Medulla oblongata (tissue), 1 donor: ENCODE measurements at regions not wholly inside any gene's neighbourhood (a gene's known extent, or its start where the extent isn't known, plus 50 kb on each side); places are given as distances from the start of the nearest gene placed in this dataset.

Source experiments
- DNase-seq: peaks from one replicate; pipeline ENCODE4 v3.0.0-alpha.2; 2015; ENCODE audit errors: extremely low spot score

GRCh38 chr14:38901791-38902190, 201.2 kb downstream of the SEC23A start:
- no peak for DNase-seq

GRCh38 chr14:38900887-38901286, 202.1 kb downstream of the SEC23A start:
- DNase-seq: no peak

DNA sequence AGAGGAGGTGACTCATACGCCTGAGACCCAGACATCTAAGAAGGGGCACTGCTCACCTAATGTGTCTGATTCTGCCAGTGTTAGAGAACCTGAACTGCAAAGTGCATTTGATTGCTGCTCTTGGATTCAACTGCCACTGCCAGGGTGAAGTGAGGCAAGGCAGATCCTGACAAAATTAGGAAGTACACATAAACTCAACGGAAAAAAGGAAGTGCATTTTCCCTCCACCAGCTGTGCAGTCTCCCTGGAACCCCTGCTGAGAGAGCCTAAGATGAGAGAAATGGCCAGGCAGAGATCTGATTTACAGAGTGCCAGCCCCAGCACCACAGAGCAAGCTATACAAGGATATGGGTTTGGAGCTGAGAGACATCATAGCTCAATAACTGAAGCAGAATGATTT, 215.3 kb downstream of the SEC23A start:
- DNase-seq: no peak

DNA sequence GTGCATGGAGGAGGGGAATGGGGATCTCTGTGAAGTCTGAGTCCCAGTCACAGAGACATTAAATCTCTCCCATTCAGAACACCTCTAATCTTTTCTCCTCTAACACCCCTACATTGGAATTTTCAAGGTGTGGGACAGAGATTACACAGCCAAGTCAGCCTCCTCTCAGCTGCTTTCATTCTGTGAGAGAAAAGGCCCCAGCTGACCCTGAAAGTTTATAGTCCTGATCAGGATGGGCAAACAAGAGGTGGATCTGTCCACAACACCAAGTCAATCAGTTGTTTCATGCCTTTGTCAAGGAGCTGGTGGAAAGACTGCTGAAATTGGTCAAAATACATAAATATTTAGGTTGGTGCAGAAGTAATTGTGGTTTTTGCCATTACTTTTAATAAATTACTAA, 218.9 kb downstream of the SEC23A start:
- DNase-seq: no peak

GRCh38 chr14:38883127-38883526, 219.9 kb downstream of the SEC23A start:
- no peak for DNase-seq

DNA sequence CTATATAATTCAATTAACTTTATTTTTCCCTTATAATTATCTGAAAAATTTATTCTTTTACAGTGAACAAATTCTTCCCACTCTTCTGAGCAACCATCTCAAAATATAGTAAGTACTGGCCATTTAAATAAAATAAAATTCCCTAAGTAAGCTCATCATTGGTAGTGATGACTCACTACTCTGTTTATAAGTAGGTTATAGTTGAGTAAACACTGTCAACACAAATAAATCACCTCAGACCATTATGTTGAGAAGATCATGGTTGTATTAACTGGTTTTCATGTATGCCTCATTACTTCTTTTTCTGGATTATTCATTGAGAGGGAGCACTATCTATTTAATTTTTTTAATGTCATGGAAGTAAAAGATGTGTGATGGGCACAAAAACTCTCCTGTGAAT, 220.5 kb downstream of the SEC23A start:
- no peak for DNase-seq

DNA sequence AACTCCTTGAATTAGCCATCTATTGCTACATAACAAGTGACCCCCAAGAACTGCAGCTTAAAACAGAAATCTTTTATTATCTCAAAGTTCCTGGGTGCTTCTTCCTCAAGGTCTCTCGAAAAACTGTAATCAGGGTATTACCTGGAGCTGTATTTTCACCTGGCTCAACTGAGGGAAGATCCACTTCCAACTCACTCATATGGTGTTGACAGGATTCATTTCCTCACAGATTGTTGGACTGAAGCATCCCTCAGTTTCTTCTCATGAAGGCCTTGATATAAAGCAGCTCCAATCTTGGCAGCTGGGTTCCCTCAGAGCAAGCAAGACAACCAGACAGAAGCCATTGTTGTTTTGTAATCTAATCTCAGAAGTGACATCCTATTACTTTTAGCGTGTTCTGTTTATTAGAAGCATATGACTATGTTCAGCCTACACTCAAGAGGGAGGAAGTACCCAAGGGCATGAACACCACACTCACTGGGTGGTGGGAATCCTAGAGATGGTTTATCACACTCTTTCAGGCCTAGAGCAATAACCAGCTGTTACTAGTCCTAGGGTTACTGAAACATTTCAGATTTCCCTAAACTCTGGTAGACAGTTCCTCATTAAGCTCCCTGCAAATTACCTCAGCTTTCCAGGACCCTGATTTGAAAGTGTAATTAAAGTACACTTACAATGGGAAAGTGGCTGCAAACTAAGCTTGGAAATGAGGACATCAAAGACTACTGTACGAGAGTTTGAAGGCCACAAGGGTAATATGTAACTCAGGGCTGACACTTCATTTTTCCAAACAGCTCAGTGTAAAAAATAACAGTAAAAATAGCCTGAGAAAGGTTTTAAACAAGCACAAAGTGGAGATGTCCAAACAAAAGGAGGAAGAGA, 222.2 kb downstream of the SEC23A start:
- no peak for DNase-seq

GRCh38 chr14:38877744-38878388, 225.2 kb downstream of the SEC23A start:
- no peak for DNase-seq

- no peak for DNase-seq
Measured at GRCh38 chr14:38874721-38875120, 228.3 kb downstream of the SEC23A start.

DNA sequence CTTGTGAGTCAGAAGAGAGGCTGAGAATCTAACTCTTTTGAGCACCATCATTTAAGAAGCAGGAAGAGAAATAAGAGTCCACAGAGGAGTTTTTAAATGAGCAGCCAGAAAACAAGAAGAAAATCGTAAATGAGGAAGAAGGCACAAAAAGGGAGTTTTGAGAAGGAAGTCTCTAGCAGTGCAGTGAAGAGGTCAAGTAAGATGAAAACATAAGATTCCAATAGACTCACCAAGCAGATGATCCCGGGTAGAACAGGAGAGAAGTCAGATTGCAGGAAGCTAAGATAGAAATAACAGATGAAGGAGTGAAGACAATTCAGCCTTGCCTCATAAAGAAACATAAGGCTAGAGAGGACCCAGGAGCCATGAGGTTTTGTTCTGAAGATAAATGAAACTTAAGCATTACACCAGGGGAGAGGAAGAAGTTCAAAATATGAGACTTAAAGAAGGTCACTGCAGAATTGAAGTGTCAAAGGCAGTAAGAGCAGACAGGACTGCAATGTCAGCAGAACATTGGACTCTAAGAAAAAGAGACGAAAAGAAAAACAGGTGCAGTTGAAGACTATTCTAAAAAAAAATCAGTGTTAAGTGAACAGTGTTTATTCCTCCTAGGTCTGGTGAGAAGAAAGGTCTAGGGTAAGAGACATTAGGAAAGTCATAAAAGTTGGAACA, 229.0 kb downstream of the SEC23A start:
- peak; percentile 58 for DNase-seq

DNA sequence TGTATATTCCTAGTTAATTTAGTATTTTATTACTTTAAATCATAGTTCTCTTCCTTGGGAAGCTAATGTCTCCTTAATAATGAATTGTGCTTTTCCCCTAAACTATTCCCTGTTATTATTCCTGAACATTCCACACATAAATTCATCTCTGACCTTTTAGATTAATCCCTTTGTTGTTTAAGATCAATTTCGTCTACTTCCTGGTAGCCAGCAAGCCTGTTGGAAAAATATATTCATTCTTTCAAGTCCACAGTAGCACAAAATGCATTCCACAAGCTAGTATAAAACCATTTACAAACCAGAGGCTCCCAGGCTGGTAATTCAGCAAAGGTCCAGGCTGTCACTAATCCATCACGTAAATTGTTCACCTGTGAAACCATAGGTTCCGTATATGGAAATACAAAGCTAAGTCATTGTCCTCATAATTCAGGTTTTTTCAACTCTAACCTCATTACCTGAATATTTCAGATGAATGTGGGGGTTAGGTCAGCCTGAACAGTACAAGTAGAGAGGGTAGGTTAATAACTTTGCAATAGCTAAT, 232.7 kb downstream of the SEC23A start:
- no peak for DNase-seq

GRCh38 chr14:38868399-38869290, 234.4 kb downstream of the SEC23A start:
- no peak for DNase-seq

DNA sequence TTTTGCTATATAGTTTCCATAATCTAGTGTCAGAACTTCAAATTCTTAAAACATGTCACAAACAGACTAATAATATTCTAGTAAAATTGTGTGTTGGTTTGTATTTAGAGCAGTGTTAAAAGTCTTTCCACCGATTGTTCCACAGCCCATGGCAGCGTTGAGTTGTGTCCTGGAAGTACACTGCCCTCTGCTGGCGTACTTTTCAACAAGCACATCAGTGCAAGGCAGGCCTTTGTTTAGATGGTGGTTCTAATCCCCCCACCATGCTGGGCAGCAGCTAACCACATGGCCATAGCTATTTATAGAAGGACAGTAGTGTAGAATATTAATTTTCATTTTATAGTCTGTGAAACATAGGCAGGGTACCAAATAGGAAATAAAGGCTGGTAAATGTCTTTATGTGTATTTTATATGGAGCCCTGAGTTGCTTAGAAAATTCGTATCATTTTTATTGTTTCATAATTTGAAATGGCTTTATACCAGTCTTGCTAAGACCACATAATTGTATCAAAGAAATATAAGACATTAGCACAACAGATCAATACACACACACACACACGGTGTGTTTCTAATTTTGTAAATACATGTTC, 235.4 kb downstream of the SEC23A start:
- peak; percentile 96 for DNase-seq

DNA sequence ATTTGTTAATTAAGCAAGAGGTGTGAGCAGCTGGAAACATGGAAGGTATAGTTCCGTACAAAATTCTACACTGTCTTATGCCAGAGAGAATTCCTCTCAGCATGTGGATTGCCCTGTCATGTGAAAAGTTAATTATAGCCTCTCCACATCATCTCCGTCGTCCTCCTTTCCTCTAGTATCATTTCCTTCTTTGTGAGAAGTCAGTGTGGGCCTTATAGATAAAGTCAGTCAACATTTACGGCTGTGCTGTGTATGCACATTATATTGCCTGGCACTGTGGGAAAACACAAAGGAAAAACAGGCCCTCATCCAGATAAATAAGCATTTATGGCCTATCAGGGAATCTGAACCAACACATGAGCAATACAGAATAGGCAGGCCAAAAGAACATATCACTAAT, 236.6 kb downstream of the SEC23A start:
- peak; percentile 70 for DNase-seq

DNA sequence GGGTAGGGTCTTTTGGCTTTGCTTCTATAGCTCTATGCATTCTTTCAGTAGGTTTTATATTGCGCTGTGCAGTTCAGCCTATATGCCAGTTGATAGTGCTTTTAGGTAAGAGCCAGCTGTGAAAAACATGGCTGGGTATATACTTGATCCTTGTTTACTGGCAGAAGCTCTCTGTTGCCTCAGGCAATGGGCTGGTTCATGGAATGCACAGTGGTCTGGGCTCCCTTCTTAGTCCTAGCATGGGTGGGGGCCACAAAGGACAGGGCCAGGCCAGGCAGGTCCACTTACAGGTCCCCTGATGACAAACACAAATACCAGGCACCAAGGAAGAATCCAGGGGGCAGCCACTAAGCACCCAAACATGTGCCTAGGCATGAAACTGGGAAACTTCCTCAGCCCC, 240.7 kb downstream of the SEC23A start:
- DNase-seq: no peak

- DNase-seq: no peak
Measured at GRCh38 chr14:38860530-38860929, 242.5 kb downstream of the SEC23A start.

DNA sequence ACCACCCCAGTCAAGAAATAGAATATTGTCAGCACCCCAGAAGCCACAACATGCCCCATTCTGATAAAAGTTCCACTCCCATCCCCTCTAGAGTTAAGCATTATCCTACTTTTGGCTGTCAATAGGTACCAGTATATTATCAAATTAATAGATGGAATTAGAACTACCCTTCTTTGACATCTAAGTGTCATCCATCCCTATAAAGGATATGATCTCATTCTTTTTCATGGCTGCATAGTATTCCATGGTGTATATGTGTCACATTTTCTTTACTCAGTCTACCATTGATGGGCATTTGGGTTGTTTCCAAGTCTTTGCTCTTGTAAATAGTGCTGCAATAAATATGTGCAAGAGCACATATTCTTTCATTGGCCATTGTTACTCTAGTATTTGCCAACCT, 246.2 kb downstream of the SEC23A start:
- no peak for DNase-seq

DNA sequence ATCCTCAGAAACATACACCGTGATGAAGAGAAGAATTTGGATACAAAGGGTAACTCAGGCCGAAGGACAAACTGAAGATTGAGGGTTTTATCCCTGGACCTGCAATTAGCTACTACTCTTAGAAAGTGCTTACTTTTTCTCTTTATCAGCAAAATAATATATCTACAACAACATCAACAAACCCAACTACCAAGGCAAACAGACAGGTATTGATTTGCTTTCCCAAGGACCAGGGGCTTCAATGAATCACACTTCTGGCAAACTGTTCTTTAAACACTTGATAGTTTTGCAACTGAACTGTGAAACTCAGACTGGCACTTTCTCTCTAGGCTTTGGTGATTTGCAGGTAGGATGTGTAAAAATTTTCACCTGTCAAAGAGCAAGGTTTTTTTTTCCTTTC, 247.5 kb downstream of the SEC23A start:
- DNase-seq: no peak

DNA sequence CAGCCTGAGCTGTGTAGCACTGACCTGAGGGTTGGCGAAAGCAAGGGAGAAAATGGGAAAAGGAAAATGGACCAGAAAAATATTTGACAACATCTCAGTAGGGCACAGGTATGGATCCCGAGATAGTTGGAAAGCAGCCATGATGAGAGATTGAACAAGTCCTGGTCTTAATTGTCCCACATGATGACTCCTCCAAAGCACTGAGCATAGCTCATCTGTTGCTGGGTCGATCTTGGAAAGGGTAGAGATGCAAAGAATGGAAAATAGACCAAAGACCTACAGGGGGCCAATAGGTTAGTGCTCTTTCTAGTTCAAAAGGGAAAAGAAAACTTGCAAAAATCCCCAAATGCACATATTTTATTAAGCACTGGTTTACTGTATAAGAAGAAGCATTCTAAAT, 251.9 kb downstream of the SEC23A start:
- no peak for DNase-seq

DNA sequence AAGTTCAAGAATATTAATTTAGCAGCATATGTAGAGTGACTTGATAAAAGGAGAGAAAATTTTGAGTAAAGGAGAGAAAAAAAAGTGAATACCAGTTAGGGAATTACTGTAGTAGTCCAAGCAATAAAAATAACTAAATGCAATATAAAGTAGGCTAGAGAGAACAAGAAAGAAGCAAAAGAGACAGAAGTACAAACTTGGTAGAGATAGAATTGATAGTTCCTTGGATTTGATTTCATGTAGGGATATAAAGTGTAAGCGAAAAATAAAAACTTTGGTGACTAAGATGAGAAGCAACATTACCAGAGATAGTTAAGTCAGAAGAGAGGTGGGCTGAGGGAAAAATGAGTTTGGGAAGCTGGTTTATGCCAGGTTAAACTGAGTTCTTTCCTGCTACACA, 252.4 kb downstream of the SEC23A start:
- no peak for DNase-seq
